ENCODE measurements at regions not wholly inside any gene's neighbourhood (a gene's known extent, or its start where the extent isn't known, plus 50 kb on each side); places are given as distances from the start of the nearest gene placed in this dataset.
A peak's percentile ranks its signal among the peaks of the same experiment; 100 is the strongest.

- TF ChIP-seq ZNF616 (CRISPR knock-in tag; IDR thresholded peaks at IDR 0.05; ENCODE audit: low read depth): no peak
- no peak for TF ChIP-seq SYNCRIP (IDR thresholded peaks at IDR 0.05; ENCODE audit: insufficient read depth, low read depth, low read length)
- peak; percentile 80 for TF ChIP-seq RFXAP (CRISPR knock-in tag; IDR thresholded peaks at IDR 0.05; ENCODE audit: borderline replicate concordance)
- peak; percentile 90 for TF ChIP-seq RCOR2 (CRISPR knock-in tag; IDR thresholded peaks at IDR 0.05)
- TF ChIP-seq KDM5A (IDR thresholded peaks at IDR 0.05; ENCODE audit: borderline replicate concordance, low read length): no peak; the same call in 1 of the 2 replicates
- no peak for TF ChIP-seq SMARCC2 (IDR thresholded peaks at IDR 0.05)
- TF ChIP-seq, protein P1, sequence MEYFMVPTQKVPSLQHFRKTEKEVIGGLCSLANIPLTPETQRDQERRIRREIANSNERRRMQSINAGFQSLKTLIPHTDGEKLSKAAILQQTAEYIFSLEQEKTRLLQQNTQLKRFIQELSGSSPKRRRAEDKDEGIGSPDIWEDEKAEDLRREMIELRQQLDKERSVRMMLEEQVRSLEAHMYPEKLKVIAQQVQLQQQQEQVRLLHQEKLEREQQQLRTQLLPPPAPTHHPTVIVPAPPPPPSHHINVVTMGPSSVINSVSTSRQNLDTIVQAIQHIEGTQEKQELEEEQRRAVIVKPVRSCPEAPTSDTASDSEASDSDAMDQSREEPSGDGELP (IDR thresholded peaks at IDR 0.05; ENCODE audit: borderline replicate concordance, low read depth): peak; percentile 90; the same call in 1 of the 2 replicates
- no peak for TF ChIP-seq RBFOX2 (IDR thresholded peaks at IDR 0.05; ENCODE audit: low read depth, low read length)
- 0 out of 2 replicates have a peak, but pooled peaks have one; percentile 27 for TF ChIP-seq ZNF891 (CRISPR knock-in tag; IDR thresholded peaks at IDR 0.05)
- 0 out of 2 replicates have a peak, but pooled peaks have one; percentile 1 for TF ChIP-seq ZBTB33 (CRISPR knock-in tag; IDR thresholded peaks at IDR 0.05)
- TF ChIP-seq ISX (CRISPR knock-in tag; conservative IDR thresholded peaks at IDR 0.05): 0 out of 2 replicates have a peak, but pooled peaks have one; percentile 36
- TF ChIP-seq, protein P2, sequence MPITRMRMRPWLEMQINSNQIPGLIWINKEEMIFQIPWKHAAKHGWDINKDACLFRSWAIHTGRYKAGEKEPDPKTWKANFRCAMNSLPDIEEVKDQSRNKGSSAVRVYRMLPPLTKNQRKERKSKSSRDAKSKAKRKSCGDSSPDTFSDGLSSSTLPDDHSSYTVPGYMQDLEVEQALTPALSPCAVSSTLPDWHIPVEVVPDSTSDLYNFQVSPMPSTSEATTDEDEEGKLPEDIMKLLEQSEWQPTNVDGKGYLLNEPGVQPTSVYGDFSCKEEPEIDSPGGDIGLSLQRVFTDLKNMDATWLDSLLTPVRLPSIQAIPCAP (CRISPR knock-in tag; IDR thresholded peaks at IDR 0.05; ENCODE audit: low read depth): no peak
- TF ChIP-seq DDIT3 (CRISPR knock-in tag; IDR thresholded peaks at IDR 0.05): 0 out of 2 replicates have a peak, but pooled peaks have one; percentile 34
- TF ChIP-seq CHD4 (IDR thresholded peaks at IDR 0.05; ENCODE audit: borderline replicate concordance, low read length): peak; percentile 95; the same call in 1 of the 2 replicates
- peak; percentile 89 for TF ChIP-seq RXRB (CRISPR knock-in tag; IDR thresholded peaks at IDR 0.05; ENCODE audit: borderline replicate concordance)
- TF ChIP-seq KMT2A (CRISPR knock-in tag; IDR thresholded peaks at IDR 0.05): no peak
- TF ChIP-seq BCL6 (CRISPR knock-in tag; IDR thresholded peaks at IDR 0.05): peak; percentile 86
- peak; percentile 90 for TF ChIP-seq ZNF574 (CRISPR knock-in tag; IDR thresholded peaks at IDR 0.05)
- no peak for TF ChIP-seq ZBTB1 (CRISPR knock-in tag; IDR thresholded peaks at IDR 0.05; ENCODE audit: borderline replicate concordance)
- peak; percentile 84; the same call in 1 of the 2 replicates for TF ChIP-seq RXRA (CRISPR knock-in tag; IDR thresholded peaks at IDR 0.05)
- TF ChIP-seq ZNF30 (CRISPR knock-in tag; IDR thresholded peaks at IDR 0.05): no peak
Measured at GRCh38 chr20:22429175-22430153, 154.9 kb downstream of the FOXA2 start (continued).

All from HepG2 (cell line).